ENCODE measurements at regions not wholly inside any gene's neighbourhood (a gene's known extent, or its start where the extent isn't known, plus 50 kb on each side); places are given as distances from the start of the nearest gene placed in this dataset.

DNA sequence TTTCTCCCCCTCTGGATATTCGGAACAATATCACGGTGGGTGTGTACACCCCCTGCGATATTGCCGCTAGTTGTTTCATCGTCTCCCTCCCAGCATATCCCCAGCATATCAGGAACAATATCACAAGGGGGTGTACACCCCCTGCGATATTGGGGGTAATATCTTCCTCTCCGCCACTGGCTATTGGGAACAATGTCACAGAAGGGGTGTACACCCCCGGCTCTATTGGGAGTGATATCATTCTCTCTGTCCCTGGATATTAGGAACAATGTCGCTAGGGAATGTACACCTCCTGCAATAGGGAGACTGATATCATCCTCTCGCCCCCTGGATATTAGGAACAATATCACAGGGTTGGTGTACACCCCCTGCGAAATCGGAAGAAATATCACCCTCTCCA, 1932.0 kb downstream of the SUCLG1 start (continued):
- TF ChIP-seq, protein P1, sequence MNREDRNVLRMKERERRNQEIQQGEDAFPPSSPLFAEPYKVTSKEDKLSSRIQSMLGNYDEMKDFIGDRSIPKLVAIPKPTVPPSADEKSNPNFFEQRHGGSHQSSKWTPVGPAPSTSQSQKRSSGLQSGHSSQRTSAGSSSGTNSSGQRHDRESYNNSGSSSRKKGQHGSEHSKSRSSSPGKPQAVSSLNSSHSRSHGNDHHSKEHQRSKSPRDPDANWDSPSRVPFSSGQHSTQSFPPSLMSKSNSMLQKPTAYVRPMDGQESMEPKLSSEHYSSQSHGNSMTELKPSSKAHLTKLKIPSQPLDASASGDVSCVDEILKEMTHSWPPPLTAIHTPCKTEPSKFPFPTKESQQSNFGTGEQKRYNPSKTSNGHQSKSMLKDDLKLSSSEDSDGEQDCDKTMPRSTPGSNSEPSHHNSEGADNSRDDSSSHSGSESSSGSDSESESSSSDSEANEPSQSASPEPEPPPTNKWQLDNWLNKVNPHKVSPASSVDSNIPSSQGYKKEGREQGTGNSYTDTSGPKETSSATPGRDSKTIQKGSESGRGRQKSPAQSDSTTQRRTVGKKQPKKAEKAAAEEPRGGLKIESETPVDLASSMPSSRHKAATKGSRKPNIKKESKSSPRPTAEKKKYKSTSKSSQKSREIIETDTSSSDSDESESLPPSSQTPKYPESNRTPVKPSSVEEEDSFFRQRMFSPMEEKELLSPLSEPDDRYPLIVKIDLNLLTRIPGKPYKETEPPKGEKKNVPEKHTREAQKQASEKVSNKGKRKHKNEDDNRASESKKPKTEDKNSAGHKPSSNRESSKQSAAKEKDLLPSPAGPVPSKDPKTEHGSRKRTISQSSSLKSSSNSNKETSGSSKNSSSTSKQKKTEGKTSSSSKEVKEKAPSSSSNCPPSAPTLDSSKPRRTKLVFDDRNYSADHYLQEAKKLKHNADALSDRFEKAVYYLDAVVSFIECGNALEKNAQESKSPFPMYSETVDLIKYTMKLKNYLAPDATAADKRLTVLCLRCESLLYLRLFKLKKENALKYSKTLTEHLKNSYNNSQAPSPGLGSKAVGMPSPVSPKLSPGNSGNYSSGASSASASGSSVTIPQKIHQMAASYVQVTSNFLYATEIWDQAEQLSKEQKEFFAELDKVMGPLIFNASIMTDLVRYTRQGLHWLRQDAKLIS (CRISPR knock-in tag; IDR thresholded peaks at IDR 0.05), result no peak
- TF ChIP-seq CHCHD3 (CRISPR knock-in tag; IDR thresholded peaks at IDR 0.05), result no peak
- TF ChIP-seq NCOA2 (IDR thresholded peaks at IDR 0.05; ENCODE audit: partially characterized antibody in 2 of 2), result no peak
- TF ChIP-seq, protein P2, sequence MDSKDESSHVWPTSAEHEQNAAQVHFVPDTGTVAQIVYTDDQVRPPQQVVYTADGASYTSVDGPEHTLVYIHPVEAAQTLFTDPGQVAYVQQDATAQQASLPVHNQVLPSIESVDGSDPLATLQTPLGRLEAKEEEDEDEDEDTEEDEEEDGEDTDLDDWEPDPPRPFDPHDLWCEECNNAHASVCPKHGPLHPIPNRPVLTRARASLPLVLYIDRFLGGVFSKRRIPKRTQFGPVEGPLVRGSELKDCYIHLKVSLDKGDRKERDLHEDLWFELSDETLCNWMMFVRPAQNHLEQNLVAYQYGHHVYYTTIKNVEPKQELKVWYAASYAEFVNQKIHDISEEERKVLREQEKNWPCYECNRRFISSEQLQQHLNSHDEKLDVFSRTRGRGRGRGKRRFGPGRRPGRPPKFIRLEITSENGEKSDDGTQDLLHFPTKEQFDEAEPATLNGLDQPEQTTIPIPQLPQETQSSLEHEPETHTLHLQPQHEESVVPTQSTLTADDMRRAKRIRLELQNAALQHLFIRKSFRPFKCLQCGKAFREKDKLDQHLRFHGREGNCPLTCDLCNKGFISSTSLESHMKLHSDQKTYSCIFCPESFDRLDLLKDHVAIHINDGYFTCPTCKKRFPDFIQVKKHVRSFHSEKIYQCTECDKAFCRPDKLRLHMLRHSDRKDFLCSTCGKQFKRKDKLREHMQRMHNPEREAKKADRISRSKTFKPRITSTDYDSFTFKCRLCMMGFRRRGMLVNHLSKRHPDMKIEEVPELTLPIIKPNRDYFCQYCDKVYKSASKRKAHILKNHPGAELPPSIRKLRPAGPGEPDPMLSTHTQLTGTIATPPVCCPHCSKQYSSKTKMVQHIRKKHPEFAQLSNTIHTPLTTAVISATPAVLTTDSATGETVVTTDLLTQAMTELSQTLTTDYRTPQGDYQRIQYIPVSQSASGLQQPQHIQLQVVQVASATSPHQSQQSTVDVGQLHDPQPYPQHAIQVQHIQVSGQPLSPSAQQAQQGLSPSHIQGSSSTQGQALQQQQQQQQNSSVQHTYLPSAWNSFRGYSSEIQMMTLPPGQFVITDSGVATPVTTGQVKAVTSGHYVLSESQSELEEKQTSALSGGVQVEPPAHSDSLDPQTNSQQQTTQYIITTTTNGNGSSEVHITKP (IDR thresholded peaks at IDR 0.05; ENCODE audit: partially characterized antibody), result no peak
- no peak for TF ChIP-seq MTF1 (CRISPR knock-in tag; IDR thresholded peaks at IDR 0.05; ENCODE audit: borderline replicate concordance)
- no peak for TF ChIP-seq MBD2 (IDR thresholded peaks at IDR 0.05; ENCODE audit: borderline replicate concordance, low read depth)
- no peak for TF ChIP-seq SIX5 (IDR thresholded peaks at IDR 0.05; ENCODE audit: borderline replicate concordance in 1 of 2, insufficient read depth in 1 of 2, low read depth in 1 of 2, low read length in 2 of 2)
- TF ChIP-seq YBX1 (IDR thresholded peaks at IDR 0.05), result no peak
- no peak for TF ChIP-seq CREB1 (IDR thresholded peaks at IDR 0.05)
- TF ChIP-seq CREB1 (CRISPR knock-in tag; IDR thresholded peaks at IDR 0.05), result no peak
- TF ChIP-seq, protein P3, sequence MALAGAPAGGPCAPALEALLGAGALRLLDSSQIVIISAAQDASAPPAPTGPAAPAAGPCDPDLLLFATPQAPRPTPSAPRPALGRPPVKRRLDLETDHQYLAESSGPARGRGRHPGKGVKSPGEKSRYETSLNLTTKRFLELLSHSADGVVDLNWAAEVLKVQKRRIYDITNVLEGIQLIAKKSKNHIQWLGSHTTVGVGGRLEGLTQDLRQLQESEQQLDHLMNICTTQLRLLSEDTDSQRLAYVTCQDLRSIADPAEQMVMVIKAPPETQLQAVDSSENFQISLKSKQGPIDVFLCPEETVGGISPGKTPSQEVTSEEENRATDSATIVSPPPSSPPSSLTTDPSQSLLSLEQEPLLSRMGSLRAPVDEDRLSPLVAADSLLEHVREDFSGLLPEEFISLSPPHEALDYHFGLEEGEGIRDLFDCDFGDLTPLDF (CRISPR knock-in tag; IDR thresholded peaks at IDR 0.05), result no peak
- TF ChIP-seq ELF4 (CRISPR knock-in tag; IDR thresholded peaks at IDR 0.05), result no peak
